Activated CD8-positive, alpha-beta memory T cell treated with anti-CD3 and anti-CD28 coated beads, Interleukin-2, amount 50 U/mL, for 4 hours (primary cell): ENCODE measurements at regions not wholly inside any gene's neighbourhood (a gene's known extent, or its start where the extent isn't known, plus 50 kb on each side); places are given as distances from the start of the nearest gene placed in this dataset.

Experiments used
- DNase-seq: peaks from one replicate; pipeline ENCODE4 v3.0.0-alpha.2; 2020

DNA sequence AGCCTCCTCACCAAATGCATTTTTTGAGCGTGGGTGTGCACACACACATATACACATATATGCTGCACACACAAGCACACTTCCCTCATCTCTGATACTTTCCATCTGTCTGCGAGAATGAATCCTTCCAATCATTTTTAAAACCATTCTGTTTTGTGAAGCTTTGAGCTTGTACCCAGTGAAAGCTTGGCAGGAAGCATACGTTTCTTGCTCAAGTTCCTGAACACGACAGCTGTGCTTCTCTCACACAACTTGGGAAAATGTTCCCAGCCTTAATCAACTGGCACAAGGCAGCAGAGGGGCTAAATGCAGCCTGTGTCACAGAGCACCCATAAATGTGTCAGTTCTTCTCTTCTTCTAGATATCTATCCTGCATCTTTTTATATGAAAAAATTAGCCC, 524.0 kb upstream of the KIRREL3 start:
- DNase-seq, result no peak

DNA sequence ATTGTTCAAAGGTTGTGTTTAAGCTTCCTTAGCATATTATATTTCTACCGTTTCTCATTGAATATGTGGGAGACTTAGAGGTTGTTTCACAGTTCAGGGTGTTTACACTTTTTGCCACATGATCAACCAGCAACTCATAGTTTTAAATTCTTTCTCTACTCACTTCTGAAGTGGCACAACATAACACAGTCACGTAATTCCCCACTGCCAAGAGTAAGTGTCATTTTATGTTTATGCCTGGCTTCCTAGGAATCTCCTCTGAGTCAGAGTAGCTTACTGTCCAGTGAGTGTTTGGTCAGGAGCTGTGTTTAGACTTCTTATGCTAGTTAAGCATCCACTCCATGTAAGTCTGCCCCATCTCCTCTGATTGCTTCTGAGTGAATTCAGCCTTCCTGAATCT, 520.8 kb upstream of the KIRREL3 start:
- DNase-seq, result no peak

DNA sequence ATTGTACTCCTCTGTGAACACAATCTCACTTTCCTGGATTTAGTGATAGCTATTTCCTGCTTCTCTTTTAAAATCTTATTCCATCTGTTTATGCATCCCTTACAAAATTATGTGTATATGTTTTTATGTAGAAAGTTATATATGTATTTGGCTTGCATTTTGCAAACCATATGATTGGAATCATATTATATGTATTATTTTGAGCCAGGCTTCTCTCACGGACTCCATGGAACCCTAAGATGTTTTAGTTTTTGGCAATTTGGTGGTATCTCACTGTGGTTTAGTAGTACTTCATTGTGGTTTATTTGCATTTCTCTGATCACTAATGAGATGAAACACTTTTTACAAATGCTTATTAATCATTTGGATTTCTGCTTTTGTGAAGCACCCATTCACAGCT, 507.3 kb upstream of the KIRREL3 start:
- no peak for DNase-seq

- no peak for DNase-seq
Measured at GRCh38 chr11:127506647-127507046, 506.1 kb upstream of the KIRREL3 start.

DNA sequence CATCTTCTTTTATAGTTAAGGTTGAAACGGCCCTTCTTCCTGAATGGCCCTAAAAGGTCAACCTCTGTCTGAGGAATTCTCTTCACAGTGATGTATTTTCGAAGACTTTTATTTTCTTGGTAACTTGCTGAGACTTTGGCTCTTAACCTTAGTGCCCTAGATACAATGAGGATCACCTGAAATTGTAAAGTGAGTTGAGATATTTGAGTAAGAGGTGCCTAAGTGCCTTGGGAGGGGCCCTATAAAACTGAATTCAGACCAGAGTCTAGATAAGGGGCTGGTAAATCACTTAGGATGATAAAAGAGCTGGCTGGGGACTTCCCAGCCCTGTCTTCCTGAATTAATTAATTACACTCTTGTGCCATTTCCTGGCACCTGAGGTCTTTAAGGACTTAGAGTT, 505.6 kb upstream of the KIRREL3 start:
- no peak for DNase-seq

- no peak for DNase-seq
Measured at GRCh38 chr11:127496165-127496564, 495.6 kb upstream of the KIRREL3 start.

DNA sequence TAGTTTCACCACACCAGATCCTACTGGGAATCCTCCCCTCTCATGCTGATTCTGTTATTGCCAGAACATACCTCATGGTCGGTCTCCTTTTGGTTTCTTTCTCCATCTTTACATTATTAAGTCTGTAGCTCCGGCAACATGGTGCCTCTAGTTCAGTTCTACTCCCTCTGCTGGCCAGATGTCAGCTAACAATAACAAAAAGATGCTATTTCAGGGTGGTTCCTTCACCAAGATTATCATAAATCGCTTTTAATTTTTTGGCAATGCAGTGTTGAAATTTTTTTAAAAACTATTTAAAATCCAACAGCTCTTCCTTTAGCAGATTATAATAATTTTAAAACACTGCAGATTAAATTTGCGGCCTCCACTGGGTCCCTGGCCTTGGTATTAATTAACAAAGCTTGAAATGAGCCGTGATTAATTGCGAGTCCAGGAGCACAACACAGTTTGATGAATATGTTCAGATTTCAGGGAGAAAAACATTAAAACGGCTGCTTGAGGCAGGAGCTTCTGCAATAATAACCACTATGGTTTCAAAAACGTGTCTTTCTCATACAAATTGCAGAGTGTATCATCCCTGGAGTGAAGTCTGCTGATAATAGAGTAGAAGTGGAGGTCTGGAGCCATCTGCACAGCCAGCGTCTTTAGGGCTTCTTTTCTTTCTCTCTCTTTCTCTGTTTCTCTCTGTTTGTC, 492.9 kb upstream of the KIRREL3 start:
- DNase-seq, result no peak

- no peak for DNase-seq
Measured at GRCh38 chr11:127492029-127492428, 491.5 kb upstream of the KIRREL3 start.

GRCh38 chr11:127491589-127491988, 491.0 kb upstream of the KIRREL3 start:
- no peak for DNase-seq

DNA sequence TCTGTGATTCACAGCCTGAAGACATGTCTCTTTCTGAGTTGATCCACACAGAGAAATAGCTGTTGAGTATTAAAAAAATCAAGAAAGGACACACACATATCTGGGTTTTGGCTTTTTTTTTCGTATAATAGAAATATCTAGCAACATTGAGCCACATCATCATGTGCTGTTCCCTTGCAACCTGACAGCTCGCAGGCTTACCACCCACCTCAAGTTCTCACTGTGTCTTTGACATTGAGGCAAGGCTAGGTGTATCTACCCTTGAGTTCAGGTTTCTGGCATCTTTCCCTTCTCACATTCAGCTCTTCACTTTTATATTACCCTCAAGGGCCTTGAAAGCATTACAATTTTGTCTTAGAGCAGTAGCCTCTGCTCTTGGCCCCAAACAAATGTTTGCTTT, 490.3 kb upstream of the KIRREL3 start:
- DNase-seq, result no peak

DNA sequence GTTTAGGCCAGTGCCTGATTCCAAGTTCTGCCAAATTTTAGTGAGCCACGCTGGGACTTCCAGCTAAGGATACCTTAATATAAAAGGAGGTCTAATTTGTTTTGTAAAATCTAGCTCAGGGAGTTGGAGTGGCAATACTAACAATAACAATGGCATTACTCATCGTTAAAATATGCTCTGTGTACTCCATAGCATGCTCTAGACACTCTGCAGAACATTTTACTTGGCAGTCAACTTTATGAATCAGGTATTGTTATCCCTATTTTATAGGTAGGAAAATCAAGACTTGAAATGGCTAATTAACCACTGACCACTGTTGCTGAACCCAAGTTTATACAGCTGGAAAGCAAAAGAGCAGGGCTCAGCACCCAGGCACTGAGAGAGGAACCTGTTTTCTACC, 485.0 kb upstream of the KIRREL3 start:
- DNase-seq, result no peak

DNA sequence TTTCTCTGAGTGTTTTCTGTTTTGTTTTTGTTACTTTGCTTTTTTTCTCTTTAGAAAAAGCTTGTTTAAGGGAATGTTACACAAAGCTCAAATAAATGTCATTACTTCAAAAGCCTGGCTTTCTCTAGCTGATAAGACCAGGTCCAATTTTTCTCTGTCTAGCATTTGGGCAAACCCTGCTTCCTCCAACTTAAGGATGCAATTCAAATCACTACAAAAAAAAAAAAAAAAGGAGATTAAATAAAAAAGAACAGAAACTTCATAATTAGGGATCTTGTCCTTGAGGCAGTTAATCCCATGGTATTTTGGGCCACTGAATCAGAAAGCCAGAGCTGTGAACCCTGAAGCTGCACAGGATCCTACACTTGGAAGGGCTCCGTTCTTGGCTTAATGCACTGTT, 480.8 kb upstream of the KIRREL3 start:
- DNase-seq, result no peak

DNA sequence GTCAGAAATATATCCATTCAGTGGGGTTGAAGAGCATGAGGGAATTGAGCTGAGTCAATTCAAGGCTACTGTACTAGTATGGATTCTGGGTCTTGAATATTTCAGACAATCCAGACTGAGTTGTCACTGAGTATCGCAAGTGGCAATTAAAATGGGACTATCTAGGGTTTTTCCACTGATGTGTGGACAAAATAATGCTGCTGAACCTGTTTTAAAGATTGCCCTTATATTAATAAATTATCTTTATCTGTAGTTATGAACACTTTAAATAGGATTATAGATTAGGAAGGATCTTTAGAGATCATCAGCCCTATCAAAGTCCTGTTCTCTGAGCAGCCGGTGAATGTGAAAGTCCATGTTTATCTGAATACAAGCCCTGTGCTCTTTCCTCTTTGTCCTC, 478.3 kb upstream of the KIRREL3 start:
- DNase-seq, result no peak

- DNase-seq, result no peak
Measured at GRCh38 chr11:127474766-127475165, 474.2 kb upstream of the KIRREL3 start.

DNA sequence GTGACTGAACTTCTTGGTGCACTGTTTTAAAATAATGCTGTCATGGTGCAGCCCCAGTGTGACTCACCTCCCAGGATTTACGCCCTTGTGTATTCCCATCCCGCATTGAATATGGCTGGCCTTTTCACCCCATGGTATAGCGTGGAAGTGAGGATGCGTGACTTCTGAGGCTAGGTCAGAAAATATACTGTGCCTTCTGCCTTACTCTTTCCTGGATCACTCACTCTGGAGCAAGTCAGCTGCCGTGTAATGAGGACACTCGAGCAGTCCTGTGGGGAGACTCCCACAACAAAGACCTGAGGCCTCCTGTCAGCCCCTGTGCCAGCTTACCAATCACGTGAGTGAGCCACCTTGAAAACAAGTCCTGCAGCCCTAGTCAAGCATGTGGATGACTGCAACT, 471.9 kb upstream of the KIRREL3 start:
- DNase-seq, result no peak

DNA sequence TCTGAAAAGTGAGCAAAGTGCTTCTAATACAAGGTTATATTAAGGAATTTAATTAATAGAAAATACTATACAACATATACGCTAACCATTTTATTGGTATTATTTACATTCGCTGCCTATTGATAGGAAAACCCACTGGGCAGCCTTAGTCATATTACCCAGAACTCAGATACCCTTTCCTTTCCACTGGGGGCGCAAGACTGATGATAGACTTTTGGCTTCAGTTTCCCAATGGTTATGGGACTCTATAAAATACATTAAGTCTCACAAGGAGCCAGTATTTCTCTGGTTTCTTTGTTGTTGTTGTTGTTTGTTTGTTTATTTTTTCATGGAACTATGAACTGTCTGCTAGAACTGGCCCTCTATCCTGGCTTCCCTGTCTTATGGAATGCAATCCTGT, 471.1 kb upstream of the KIRREL3 start:
- no peak for DNase-seq

GRCh38 chr11:127470306-127470884, 469.8 kb upstream of the KIRREL3 start:
- no peak for DNase-seq

DNA sequence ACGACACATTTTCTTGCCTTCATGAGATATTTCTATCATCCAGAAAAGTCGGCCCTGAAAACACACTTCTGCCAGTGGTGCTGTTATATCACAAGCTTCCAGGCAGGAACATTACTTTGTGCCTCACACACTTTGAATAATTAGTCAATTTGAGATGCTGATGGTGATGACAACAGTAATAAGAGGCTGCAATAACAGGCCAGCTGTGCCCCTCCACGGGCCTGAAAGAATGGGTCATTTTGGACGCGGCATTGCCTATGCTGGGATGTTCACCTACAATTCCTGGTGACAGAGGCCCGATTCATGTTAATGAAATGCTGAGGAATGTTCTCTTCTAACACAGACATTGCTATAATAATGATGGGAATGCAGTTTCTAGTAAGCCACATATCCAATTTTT, 463.8 kb upstream of the KIRREL3 start:
- no peak for DNase-seq

- DNase-seq, result no peak
Measured at GRCh38 chr11:127462065-127462344, 461.4 kb upstream of the KIRREL3 start.

- no peak for DNase-seq
Measured at GRCh38 chr11:127461241-127462064, 460.9 kb upstream of the KIRREL3 start.

GRCh38 chr11:127458561-127458960, 458.0 kb upstream of the KIRREL3 start:
- no peak for DNase-seq

- no peak for DNase-seq
Measured at GRCh38 chr11:127454856-127455255, 454.3 kb upstream of the KIRREL3 start.

DNA sequence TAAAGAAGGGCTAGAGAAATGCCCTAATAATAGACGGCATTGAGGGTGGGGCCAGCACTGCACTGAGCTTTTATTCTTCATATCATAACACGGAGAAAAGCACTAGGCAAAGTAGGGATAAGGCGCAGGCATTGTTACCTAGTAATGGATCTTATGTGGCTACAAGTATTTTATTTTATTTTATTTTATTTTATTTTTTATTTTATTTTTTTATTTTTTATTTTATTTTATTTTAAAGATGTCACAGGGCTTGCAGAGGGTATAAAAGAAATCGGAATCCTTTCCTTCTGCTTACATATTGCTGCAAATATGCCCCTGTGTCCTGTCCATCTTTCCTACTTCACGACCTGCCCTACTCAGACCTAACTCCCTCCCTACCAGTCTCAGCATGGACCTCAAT, 452.0 kb upstream of the KIRREL3 start:
- DNase-seq, result no peak

GRCh38 chr11:127451861-127452260, 451.3 kb upstream of the KIRREL3 start:
- no peak for DNase-seq

DNA sequence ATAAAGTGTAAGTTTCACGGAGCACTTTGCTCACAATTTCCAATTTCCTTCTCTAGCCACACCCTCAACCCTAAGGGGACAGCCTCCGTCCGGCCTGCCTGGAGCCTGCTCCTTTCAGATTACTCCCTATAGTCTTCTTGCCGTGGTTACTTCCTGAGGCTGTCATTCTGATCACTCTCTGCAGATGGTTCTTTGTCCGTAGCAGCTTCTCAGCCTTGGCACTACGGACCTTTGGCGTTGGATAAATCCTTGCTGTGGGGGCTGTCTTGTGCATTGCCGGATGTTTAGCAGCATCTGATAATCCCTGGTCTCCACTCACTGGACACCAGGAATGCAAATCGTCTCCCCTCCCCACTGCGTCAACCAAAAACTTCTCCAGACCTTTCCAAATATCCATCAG, 447.5 kb upstream of the KIRREL3 start:
- DNase-seq, result no peak
